Spleen (tissue), 11 donors: ENCODE measurements at regions not wholly inside any gene's neighbourhood (a gene's known extent, or its start where the extent isn't known, plus 50 kb on each side); places are given as distances from the start of the nearest gene placed in this dataset.

Experiments
- DNase-seq: peaks from one replicate; pipeline ENCODE4 v3.0.0-alpha.2; 2020
- H3K27ac ChIP-seq, 8 donors: fragments of 200-600 bp; sonication (generic) in 7 of 8; 1 replicate in 4 of 8; 2 replicates in 4 of 8; pipeline versions ENCODE4 v1.5.0 to v1.8.0; 2016 to 2021; ENCODE audit warnings: inconsistent platforms in 4 of 8, mild to moderate bottlenecking in 4 of 8, moderate library complexity in 1 of 8
- H3K27me3 ChIP-seq, 7 donors: fragments of 200-600 bp; sonication (generic) in 6 of 7; replicated peaks in 1 of 7; 1 replicate in 4 of 7; 2 replicates in 3 of 7; pipeline versions ENCODE4 v1.5.0 to v1.8.0; 2016 to 2021; ENCODE audit warnings: inconsistent platforms in 3 of 7, mild to moderate bottlenecking in 1 of 7
- H3K36me3 ChIP-seq, 6 donors: fragments of 200-600 bp; sonication (generic) in 5 of 6; 1 replicate in 4 of 6; 2 replicates in 2 of 6; pipeline versions ENCODE4 v1.5.0 to v1.8.0; 2016 to 2021; ENCODE audit warnings: inconsistent platforms in 2 of 6
- H3K4me1 ChIP-seq, 6 donors: fragments of 200-600 bp; sonication (generic) in 5 of 6; 1 replicate in 3 of 6; 2 replicates in 3 of 6; pipeline versions ENCODE4 v1.5.0 to v1.8.0; 2016 to 2021; ENCODE audit warnings: inconsistent platforms in 3 of 6
- H3K4me3 ChIP-seq, 8 donors: fragments of 200-600 bp; sonication (generic) in 7 of 8; 1 replicate in 4 of 8; 2 replicates in 4 of 8; pipeline versions ENCODE4 v1.5.0 to v1.8.0; 2016 to 2021; ENCODE audit warnings: inconsistent platforms in 4 of 8, mild to moderate bottlenecking in 4 of 8, moderate library complexity in 2 of 8
- H3K9me3 ChIP-seq, 8 donors: fragments of 200-600 bp; sonication (generic) in 7 of 8; 1 replicate in 4 of 8; 2 replicates in 4 of 8; pipeline versions ENCODE4 v1.5.0 to v1.8.0; 2016 to 2021; ENCODE audit warnings: inconsistent platforms in 4 of 8
- POLR2A ChIP-seq, 3 donors: fragments of 450-650 bp; IDR thresholded peaks; one replicate each; pipeline ENCODE4 v1.5.1; 2017; ENCODE audit warnings: antibody characterized with exemption in 3 of 3, mild to moderate bottlenecking in 1 of 3
- POLR2AphosphoS5 ChIP-seq, 3 donors: sonication (generic); formaldehyde crosslinking; IDR thresholded peaks; one replicate each; pipeline ENCODE4 v1.5.1; 2017; ENCODE audit warnings: antibody characterized with exemption in 3 of 3
- WGBS, 5 donors: extraction: QIAGEN DNeasy Blood & Tissue Kit in 3 of 5; methylation state at CpG; one replicate each; pipeline versions ENCODE4 v1.1.5 to v1.1.7; 2013 to 2018; 5-methylcytosine and 5-hydroxymethylcytosine counted together
- intact Hi-C: fragments of 100-400 bp; cut with DNase I; formaldehyde crosslinking; loops from one replicate; pipeline ENCODE4 v1.15.0; 2023; ENCODE audit warnings: low total_unique reads
- TF ChIP-seq, protein P1 (sequence below), 11 experiments: fragments of 200-600 bp in 7 of 11; fragments of 450-650 bp in 4 of 11; sonication (generic) in 4 of 11; IDR thresholded peaks in 8 of 11; conservative IDR thresholded peaks in 3 of 11; 1 replicate in 7 of 11; 2 replicates in 4 of 11; pipeline versions ENCODE4 v1.4.0 to v1.8.0; 2016 to 2021; ENCODE audit warnings: antibody characterized with exemption in 11 of 11, inconsistent platforms in 4 of 11, mild to moderate bottlenecking in 1 of 11
- donor health status: healthy with polysubstance abuse.
- donor health status: DM: no; HTN: no; CAD: no; lungs with moderate emphysema.
- donor health status: DM: no; HTN: no; CAD: no.
- donor health status: Bipolar disorder and iron deficiency.
- donor health status: healthy.
- donor health status: DM: no; HTN: no; CAD: no.
- donor health status: DM: yes; HTN: yes; CAD: no.

DNA sequence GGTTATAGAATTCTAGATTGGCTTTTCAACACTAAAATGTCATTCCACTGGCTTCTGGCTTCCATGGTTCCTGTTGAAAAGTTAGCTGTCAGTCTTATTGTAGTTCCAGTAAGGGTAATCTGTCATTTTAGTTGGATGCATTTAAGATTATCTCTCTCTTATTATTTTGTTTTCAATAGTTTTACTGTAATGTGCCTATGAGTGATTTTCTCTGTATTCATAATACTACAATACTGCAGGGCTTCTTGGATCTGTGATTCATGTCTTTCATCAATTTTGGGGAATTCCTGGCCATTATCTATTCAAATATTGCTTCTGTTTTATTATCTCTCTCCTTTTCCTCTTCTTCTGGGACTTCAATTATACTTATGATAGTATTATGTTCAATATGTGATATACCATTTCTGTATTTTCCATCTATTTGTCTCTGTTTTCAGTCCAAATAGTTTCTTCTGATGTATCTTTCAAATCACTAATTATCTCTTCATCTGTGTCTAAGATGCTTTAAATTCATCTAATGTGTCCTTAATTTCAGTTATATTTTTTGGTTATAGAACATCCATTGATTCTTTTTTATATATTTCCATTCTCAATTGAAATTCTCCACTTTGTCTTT lies 101.5 kb downstream of the KCTD15 start:
- no peaks in the 10 kb centered on the region for H3K4me1 ChIP-seq
- H3K4me3 ChIP-seq: no peak overlapping the region
- H3K36me3 ChIP-seq: no peaks in the 10 kb centered on the region
- intact Hi-C loops: no loop called here
- peaks cover 0 to 32% (median 0%) of the 10 kb centered on the region in 7 donors for H3K27me3 ChIP-seq
- DNase-seq: no peak
- no peak for TF ChIP-seq POLR2A (IDR thresholded peaks at IDR 0.05)
- TF ChIP-seq, protein P1, sequence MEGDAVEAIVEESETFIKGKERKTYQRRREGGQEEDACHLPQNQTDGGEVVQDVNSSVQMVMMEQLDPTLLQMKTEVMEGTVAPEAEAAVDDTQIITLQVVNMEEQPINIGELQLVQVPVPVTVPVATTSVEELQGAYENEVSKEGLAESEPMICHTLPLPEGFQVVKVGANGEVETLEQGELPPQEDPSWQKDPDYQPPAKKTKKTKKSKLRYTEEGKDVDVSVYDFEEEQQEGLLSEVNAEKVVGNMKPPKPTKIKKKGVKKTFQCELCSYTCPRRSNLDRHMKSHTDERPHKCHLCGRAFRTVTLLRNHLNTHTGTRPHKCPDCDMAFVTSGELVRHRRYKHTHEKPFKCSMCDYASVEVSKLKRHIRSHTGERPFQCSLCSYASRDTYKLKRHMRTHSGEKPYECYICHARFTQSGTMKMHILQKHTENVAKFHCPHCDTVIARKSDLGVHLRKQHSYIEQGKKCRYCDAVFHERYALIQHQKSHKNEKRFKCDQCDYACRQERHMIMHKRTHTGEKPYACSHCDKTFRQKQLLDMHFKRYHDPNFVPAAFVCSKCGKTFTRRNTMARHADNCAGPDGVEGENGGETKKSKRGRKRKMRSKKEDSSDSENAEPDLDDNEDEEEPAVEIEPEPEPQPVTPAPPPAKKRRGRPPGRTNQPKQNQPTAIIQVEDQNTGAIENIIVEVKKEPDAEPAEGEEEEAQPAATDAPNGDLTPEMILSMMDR (IDR thresholded peaks at IDR 0.05 in 8 of 11, conservative IDR thresholded peaks at IDR 0.05 in 3 of 11): no peak
- TF ChIP-seq POLR2AphosphoS5 (IDR thresholded peaks at IDR 0.05): no peak
- H3K9me3 ChIP-seq: peaks cover 0 to 29% (median 25%) of the 10 kb centered on the region in 8 donors
- no peak overlapping the region for H3K27ac ChIP-seq

DNA sequence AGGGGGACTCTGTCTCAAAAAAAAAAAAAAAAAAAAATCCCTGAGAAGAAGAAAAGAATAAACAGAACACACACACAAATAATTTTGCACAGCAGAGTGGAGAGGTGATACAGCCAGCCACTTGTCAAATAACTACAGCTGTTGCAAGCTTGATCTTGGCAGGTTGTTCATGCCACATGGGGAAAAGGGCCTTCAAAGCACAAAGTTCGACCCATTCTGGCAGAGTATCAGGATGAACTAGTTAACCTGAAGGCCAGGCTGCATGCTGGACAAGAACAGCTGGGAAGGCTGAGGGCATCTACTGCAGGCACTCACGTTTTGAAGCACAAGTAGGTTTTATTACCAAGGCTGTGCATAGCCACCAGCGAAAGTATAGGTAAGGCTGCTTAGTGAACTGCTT lies 104.1 kb downstream of the KCTD15 start:
- Histone ChIP-seq H3K27me3 (peaks cover 0 to 51% (median 8%) of the 10 kb centered on the region in 7 donors), H3K36me3 (no peaks in the 10 kb centered on the region), H3K4me1 (peaks cover 0 to 15% (median 10%) of the 10 kb centered on the region in 6 donors), H3K27ac (no peak overlapping the region), H3K9me3 (peaks cover 0 to 29% (median 25%) of the 10 kb centered on the region in 8 donors), H3K4me3 (no peak overlapping the region)
- TF ChIP-seq, protein P1 (IDR thresholded peaks at IDR 0.05 in 8 of 11, conservative IDR thresholded peaks at IDR 0.05 in 3 of 11): no peak
- no peak for TF ChIP-seq POLR2A (IDR thresholded peaks at IDR 0.05)
- TF ChIP-seq POLR2AphosphoS5 (IDR thresholded peaks at IDR 0.05): no peak
- intact Hi-C loops: no loop called here
- WGBS, 5 donors: 53 to 67% (median 57%) methylated on average over 3 of the region's 3 CpGs
- no peak for DNase-seq

DNA sequence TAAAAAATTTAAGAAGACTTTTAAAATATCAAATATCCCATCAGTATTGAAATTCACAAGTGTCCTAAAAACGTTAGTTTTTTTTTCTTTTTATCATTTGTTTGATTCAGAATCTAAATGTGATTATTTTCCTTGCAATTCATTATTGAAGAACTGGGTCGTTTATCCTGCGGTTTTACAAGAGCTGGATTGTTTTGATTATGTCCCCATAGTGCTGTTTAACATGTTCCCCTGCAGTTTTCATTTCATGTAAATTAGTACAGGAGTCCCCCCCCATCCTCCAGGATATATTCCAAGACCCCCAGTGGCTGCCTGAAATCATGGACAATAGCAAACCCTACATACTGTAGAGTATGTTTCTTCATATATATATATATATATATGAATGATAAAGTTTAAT lies 105.7 kb downstream of the KCTD15 start:
- Histone ChIP-seq H3K27me3 (peaks cover 0 to 63% (median 24%) of the 10 kb centered on the region in 7 donors), H3K36me3 (no peaks in the 10 kb centered on the region), H3K4me3 (no peak overlapping the region), H3K4me1 (peaks cover 0 to 30% (median 20%) of the 10 kb centered on the region in 6 donors), H3K9me3 (peaks cover 0 to 24% (median 20%) of the 10 kb centered on the region in 8 donors), H3K27ac (no peak overlapping the region)
- whole genome bisulfite sequencing, 5 donors: 67 to 80% (median 73%) methylated on average over 3 of the region's 3 CpGs
- intact Hi-C loops: no loop called here
- TF ChIP-seq, protein P1 (IDR thresholded peaks at IDR 0.05 in 8 of 11, conservative IDR thresholded peaks at IDR 0.05 in 3 of 11): no peak
- no peak for TF ChIP-seq POLR2AphosphoS5 (IDR thresholded peaks at IDR 0.05)
- no peak for TF ChIP-seq POLR2A (IDR thresholded peaks at IDR 0.05)
- DNase-seq: no peak

DNA sequence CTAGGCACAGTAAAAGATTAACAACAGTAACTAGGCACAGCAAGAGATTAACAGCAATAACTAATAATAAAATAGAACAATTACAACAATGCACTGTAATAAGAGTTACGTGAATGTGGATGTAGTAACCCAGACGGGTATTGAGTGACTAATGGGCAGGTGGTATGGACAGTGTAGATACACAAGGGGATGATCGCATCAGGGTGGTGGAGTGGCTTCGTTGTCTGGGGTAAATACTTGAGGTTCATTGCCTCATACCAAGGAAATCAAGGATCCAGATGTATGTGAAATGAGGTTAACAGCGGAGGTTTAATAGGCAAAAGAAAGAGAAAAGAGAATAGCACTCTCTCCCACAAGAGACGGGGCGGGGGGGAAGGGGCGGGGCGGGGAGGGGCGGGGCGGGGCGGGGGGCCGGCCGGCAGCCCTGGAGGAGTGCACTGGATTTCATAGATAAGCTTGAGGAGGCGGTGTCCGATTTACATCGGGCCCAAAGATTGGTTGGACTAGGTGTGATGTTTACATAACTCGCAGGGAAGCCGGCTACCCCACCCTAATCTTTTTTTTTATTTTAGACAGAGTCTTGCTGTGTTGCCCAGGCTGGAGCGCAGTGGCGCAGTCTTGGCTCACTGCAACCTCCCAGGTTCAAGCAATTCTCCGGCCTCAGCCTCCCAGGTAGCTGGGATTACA lies 106.3 kb downstream of the KCTD15 start:
- peaks cover 0 to 69% (median 24%) of the 10 kb centered on the region in 7 donors for H3K27me3 ChIP-seq
- H3K9me3 ChIP-seq: peaks cover 0 to 18% (median 15%) of the 10 kb centered on the region in 8 donors
- no peak overlapping the region for H3K4me3 ChIP-seq
- H3K36me3 ChIP-seq: no peaks in the 10 kb centered on the region
- DNase-seq: no peak
- TF ChIP-seq POLR2A (IDR thresholded peaks at IDR 0.05): no peak
- no peak for TF ChIP-seq POLR2AphosphoS5 (IDR thresholded peaks at IDR 0.05)
- TF ChIP-seq, protein P1 (IDR thresholded peaks at IDR 0.05 in 8 of 11, conservative IDR thresholded peaks at IDR 0.05 in 3 of 11): no peak
- WGBS, 5 donors: 79 to 89% (median 80%) methylated on average over 15 to 22 of the region's 22 CpGs
- no peak overlapping the region for H3K27ac ChIP-seq
- intact Hi-C loops: no loop called here
- H3K4me1 ChIP-seq: peaks cover 0 to 30% (median 20%) of the 10 kb centered on the region in 6 donors
